HEK293T (cell line): ENCODE measurements at regions not wholly inside any gene's neighbourhood (a gene's known extent, or its start where the extent isn't known, plus 50 kb on each side); places are given as distances from the start of the nearest gene placed in this dataset.

Source experiments
- CTCF ChIA-PET: fragments of 350-600 bp; formaldehyde crosslinking; extraction: SDS; loops from one replicate; lab custom pipeline; 2021; ENCODE audit warnings: antibody characterized with exemption, inconsistent platforms; lab: Yijun Ruan, JAX
- POLR2A ChIA-PET: fragments of 350-600 bp; formaldehyde crosslinking; extraction: SDS; loops from one replicate; lab custom pipeline; 2020; ENCODE audit warnings: antibody characterized with exemption, inconsistent platforms; lab: Yijun Ruan, JAX
- DNase-seq: peaks from one replicate; pipeline ENCODE4 v3.0.0; 2012; ENCODE audit warnings: mixed read lengths; ENCODE audit errors: extremely low spot score
- ARNT ChIP-seq: fragments of 450-650 bp; IDR thresholded peaks from 2 replicates; pipeline ENCODE4 v1.6.1; 2017; ENCODE audit warnings: mild to moderate bottlenecking
- BHLHE40 ChIP-seq: fragments of 450-650 bp; IDR thresholded peaks from 2 replicates; pipeline ENCODE4 v1.6.1; 2016; ENCODE audit warnings: mild to moderate bottlenecking, moderate library complexity, borderline replicate concordance
- CTBP1 ChIP-seq: fragments of 450-650 bp; IDR thresholded peaks from 2 replicates; pipeline ENCODE4 v1.6.1; 2016; ENCODE audit warnings: borderline replicate concordance
- ELF4 ChIP-seq: fragments of 450-650 bp; IDR thresholded peaks from 2 replicates; pipeline ENCODE4 v1.6.1; 2017; ENCODE audit warnings: antibody characterized with exemption
- FOXA1 ChIP-seq: fragments of 450-650 bp; IDR thresholded peaks from 2 replicates; pipeline ENCODE4 v1.6.1; 2016; ENCODE audit warnings: mild to moderate bottlenecking
- FOXK2 ChIP-seq: fragments of 450-650 bp; IDR thresholded peaks from 2 replicates; pipeline ENCODE4 v1.6.1; 2016; ENCODE audit warnings: mild to moderate bottlenecking
- FOXM1 ChIP-seq: fragments of 450-650 bp; IDR thresholded peaks from 2 replicates; pipeline ENCODE4 v1.6.1; 2017; ENCODE audit warnings: mild to moderate bottlenecking, borderline replicate concordance
- HDGF ChIP-seq: fragments of 450-650 bp; IDR thresholded peaks from 2 replicates; pipeline ENCODE4 v1.6.1; 2017; ENCODE audit warnings: antibody characterized with exemption, borderline replicate concordance
- L3MBTL2 ChIP-seq: fragments of 450-650 bp; conservative IDR thresholded peaks from 2 replicates; pipeline ENCODE4 v1.6.1; 2016; ENCODE audit warnings: mild to moderate bottlenecking
- LEF1 ChIP-seq: fragments of 450-650 bp; IDR thresholded peaks from 2 replicates; pipeline ENCODE4 v1.6.1; 2017; ENCODE audit warnings: mild to moderate bottlenecking, borderline replicate concordance
- NFRKB ChIP-seq: fragments of 450-650 bp; IDR thresholded peaks from 2 replicates; pipeline ENCODE4 v1.6.1; 2016; ENCODE audit warnings: mild to moderate bottlenecking, moderate library complexity
- PKNOX1 ChIP-seq: fragments of 450-650 bp; IDR thresholded peaks from 2 replicates; pipeline ENCODE4 v1.6.1; 2016
- SP1 ChIP-seq: fragments of 450-650 bp; IDR thresholded peaks from 2 replicates; pipeline ENCODE4 v1.6.1; 2017
- SUZ12 ChIP-seq: fragments of 450-650 bp; IDR thresholded peaks from 2 replicates; pipeline ENCODE4 v1.6.1; 2016; ENCODE audit warnings: mild to moderate bottlenecking
- TARDBP ChIP-seq: fragments of 450-650 bp; IDR thresholded peaks from 2 replicates; pipeline ENCODE4 v1.6.1; 2016
- ZNF384 ChIP-seq: fragments of 450-650 bp; IDR thresholded peaks from 2 replicates; pipeline ENCODE4 v1.6.1; 2016

- ChIA-PET CTCF (no interaction called here), POLR2A (no interaction called here)
- no peak for DNase-seq
- TF ChIP-seq FOXM1 (no peak), FOXK2 (no peak), FOXA1 (no peak), HDGF (no peak), BHLHE40 (no peak), PKNOX1 (no peak), L3MBTL2 (no peak), ZNF384 (no peak), SUZ12 (no peak), CTBP1 (no peak), LEF1 (no peak), ELF4 (no peak), NFRKB (no peak), TARDBP (no peak)
These were observed 503.2 kb upstream of the MKI67 start for GRCh38 chr10:128629111-128630096.

- TF ChIP-seq BHLHE40 (no peak), ELF4 (no peak), FOXM1 (no peak)
- DNase-seq, result no peak
- CTCF ChIA-PET, result no interaction called here
- POLR2A ChIA-PET, result no interaction called here
These were observed 504.6 kb upstream of the MKI67 start for GRCh38 chr10:128630787-128631252.

GRCh38 chr10:128631801-128632241 lies 505.6 kb upstream of the MKI67 start:
- no peak for TF ChIP-seq FOXA1
- no peak for TF ChIP-seq LEF1
- no peak for TF ChIP-seq L3MBTL2
- POLR2A ChIA-PET, result no interaction called here
- CTCF ChIA-PET, result no interaction called here
- no peak for DNase-seq

GRCh38 chr10:128632694-128633093 lies 506.5 kb upstream of the MKI67 start:
- no peak for DNase-seq
- CTCF ChIA-PET, result no interaction called here
- POLR2A ChIA-PET, result no interaction called here
- TF ChIP-seq FOXA1 (no peak), FOXM1 (no peak), SUZ12 (no peak), ZNF384 (no peak), FOXK2 (no peak), ARNT (no peak), LEF1 (no peak), CTBP1 (no peak), PKNOX1 (no peak), SP1 (no peak), ELF4 (no peak), HDGF (no peak), BHLHE40 (no peak)

- ChIA-PET CTCF (interaction anchor here (1.1 to 1.2 kb wide), 2 partner anchors 12 to 226 kb away, joined by 3 read pairs; no protein-coding TSS in a partner anchor), POLR2A (no interaction called here)
These were observed 507.8 kb upstream of the MKI67 start for GRCh38 chr10:128633864-128634540.

More at GRCh38 chr10:128633864-128634540, 507.8 kb upstream of the MKI67 start:
- no peak for DNase-seq
- TF ChIP-seq ZNF384 (no peak), PKNOX1 (no peak), FOXA1 (no peak), ELF4 (no peak), LEF1 (no peak), SP1 (no peak), FOXK2 (no peak), TARDBP (no peak), CTBP1 (no peak), SUZ12 (no peak), HDGF (no peak), ARNT (no peak), BHLHE40 (no peak), L3MBTL2 (no peak), NFRKB (no peak), FOXM1 (no peak)
